HCT116 (cell line): ENCODE measurements at regions not wholly inside any gene's neighbourhood (a gene's known extent, or its start where the extent isn't known, plus 50 kb on each side); places are given as distances from the start of the nearest gene placed in this dataset.

ENCODE experiments used
- ATAC-seq: fragments of 200-7000 bp; cut with Tn5 transposase; 2 replicates; pipeline ENCODE4 v1.9.1; 2020; ENCODE audit warnings: mild to moderate bottlenecking, moderate library complexity
- BruUV-seq: library from RNA; stranded (reverse); fragments of 400-500 nt; replicated peaks from 2 replicates; lab custom pipeline; 2021; lab: Mats Ljungman, UMichigan
- CTCF ChIA-PET: fragments of 300-600 bp; sonication (Branson Sonifier 250); formaldehyde crosslinking; loops from one replicate; lab custom pipeline; 2021; ENCODE audit warnings: antibody characterized with exemption; lab: Charles Lee
- POLR2A ChIA-PET: fragments of 300-600, 350-600 bp; sonication (Branson Sonifier 250); formaldehyde crosslinking; loops from one replicate; lab custom pipeline; 2021; ENCODE audit warnings: antibody characterized with exemption; lab: Charles Lee
- RAD21 ChIA-PET, 2 experiments: fragments of 300-600 bp; sonication (Branson Sonifier 250); formaldehyde crosslinking; loops; one replicate each; lab custom pipeline; 2023; ENCODE audit warnings: low total read pairs in 2 of 2; ENCODE audit not compliant: uncharacterized antibody in 2 of 2, unreplicated experiment in 2 of 2, low non-redundant PET in 1 of 2; lab: Charles Lee
- DNase-seq: peaks from one replicate; pipeline ENCODE4 v3.0.0-alpha.2; 2010; ENCODE audit warnings: low read depth, low spot score
- H2AFZ ChIP-seq: fragments of 200-600 bp; shearing (Covaris generic), sonication (generic); 2 replicates; pipeline ENCODE4 v1.6.1; 2017; ENCODE audit warnings: low read depth, mixed run types, mixed read lengths, antibody characterized with exemption, low read length; ENCODE audit not compliant: poor library complexity, severe bottlenecking
- H3K27ac ChIP-seq: 2 replicates; pipeline ENCODE4 v1.5.1; 2012; ENCODE audit warnings: low read depth, low read length
- H3K27me3 ChIP-seq: fragments of 200-600 bp; sonication (generic); 2 replicates; pipeline ENCODE4 v1.6.1; 2016; ENCODE audit warnings: mixed run types, low read length, mixed read lengths; ENCODE audit not compliant: insufficient read depth
- H3K36me3 ChIP-seq, 2 experiments: fragments of 200-500 bp in 1 of 2; fragments of 200-600 bp in 1 of 2; sonication (Bioruptor generic) in 1 of 2; sonication (generic) in 1 of 2; 2 replicates each; pipeline versions ENCODE4 v1.5.1 to v1.6.1; 2014 to 2016; ENCODE audit warnings: low read length in 2 of 2, inconsistent platforms in 1 of 2, mixed read lengths in 1 of 2, mixed run types in 1 of 2; ENCODE audit not compliant: insufficient read depth in 2 of 2, control insufficient read depth in 1 of 2
- H3K4me1 ChIP-seq, 2 experiments: fragments of 200-600 bp in 1 of 2; sonication (generic) in 1 of 2; 2 replicates each; pipeline versions ENCODE4 v1.5.1 to v1.6.1; 2012 to 2017; ENCODE audit warnings: low read length in 2 of 2, inconsistent platforms in 1 of 2, mild to moderate bottlenecking in 1 of 2, mixed read lengths in 1 of 2, mixed run types in 1 of 2, moderate library complexity in 1 of 2; ENCODE audit not compliant: insufficient read depth in 2 of 2, control insufficient read depth in 1 of 2
- H3K4me2 ChIP-seq: fragments of 200-600 bp; sonication (generic); 2 replicates; pipeline ENCODE4 v1.6.1; 2017; ENCODE audit warnings: mixed run types, low read length, mixed read lengths
- H3K4me3 ChIP-seq, 2 experiments: fragments of 200-600 bp in 1 of 2; sonication (generic) in 1 of 2; replicated peaks in 1 of 2; 2 replicates each; pipeline ENCODE4 v1.5.1; 2011 to 2016; ENCODE audit warnings: low read length in 2 of 2, control low read depth in 1 of 2, low read depth in 1 of 2, mild to moderate bottlenecking in 1 of 2, mixed read lengths in 1 of 2, mixed run types in 1 of 2
- H3K79me2 ChIP-seq: fragments of 200-600 bp; sonication (generic); 2 replicates; pipeline ENCODE4 v1.6.1; 2017; ENCODE audit warnings: mild to moderate bottlenecking, mixed run types, low read length, moderate library complexity, mixed read lengths; ENCODE audit not compliant: insufficient read depth
- H3K9ac ChIP-seq: fragments of 200-600 bp; sonication (generic); 2 replicates; pipeline ENCODE4 v1.6.1; 2016; ENCODE audit warnings: low read length, mixed read lengths
- H3K9me2 ChIP-seq: fragments of 200-600 bp; sonication (generic), shearing (Covaris generic); 2 replicates; pipeline ENCODE4 v1.6.1; 2017; ENCODE audit warnings: mixed run types, mild to moderate bottlenecking, moderate library complexity; ENCODE audit not compliant: insufficient read depth
- H3K9me3 ChIP-seq, 2 experiments: fragments of 200-500 bp in 1 of 2; fragments of 200-600 bp in 1 of 2; sonication (Bioruptor generic) in 1 of 2; sonication (generic) in 1 of 2; 2 replicates each; pipeline ENCODE4 v1.6.1; 2014 to 2017; ENCODE audit warnings: low read length in 2 of 2, mixed read lengths in 2 of 2, inconsistent platforms in 1 of 2, low read depth in 1 of 2, mild to moderate bottlenecking in 1 of 2, mixed run types in 1 of 2, moderate library complexity in 1 of 2; ENCODE audit not compliant: control insufficient read depth in 1 of 2, insufficient read depth in 1 of 2
- H4K20me1 ChIP-seq: fragments of 200-600 bp; sonication (generic), shearing (Covaris generic); 2 replicates; pipeline ENCODE4 v1.6.1; 2017; ENCODE audit warnings: mixed run types, mild to moderate bottlenecking, moderate library complexity; ENCODE audit not compliant: insufficient read depth
- CBX3 ChIP-seq: IDR thresholded peaks from 2 replicates; pipeline ENCODE4 v1.6.1; 2012; ENCODE audit warnings: low read depth
- EZH2 ChIP-seq: fragments of 200-600 bp; sonication (generic); IDR thresholded peaks from 2 replicates; pipeline ENCODE4 v1.6.1; 2017; ENCODE audit warnings: antibody characterized with exemption, mixed run types
- POLR2AphosphoS5 ChIP-seq: IDR thresholded peaks from 2 replicates; pipeline ENCODE4 v1.6.1; 2011; ENCODE audit warnings: mild to moderate bottlenecking, low read depth, low read length, moderate library complexity
- YY1 ChIP-seq: IDR thresholded peaks from 2 replicates; pipeline ENCODE4 v1.6.1; 2011; ENCODE audit warnings: low read length, low read depth, moderate library complexity, mild to moderate bottlenecking; ENCODE audit not compliant: insufficient replicate concordance; ENCODE audit errors: extremely low read depth
- intact Hi-C: fragments of 100-400 bp; cut with micrococcal nuclease; formaldehyde crosslinking; loops from 2 replicates; pipeline ENCODE4 v1.10.0; 2022
- TF ChIP-seq, protein P1 (sequence below): IDR thresholded peaks from 2 replicates; pipeline ENCODE4 v1.6.1; 2011; ENCODE audit warnings: mild to moderate bottlenecking, low read length, moderate library complexity; ENCODE audit not compliant: insufficient replicate concordance; ENCODE audit errors: extremely low read depth
- TF ChIP-seq, protein P2 (sequence below), 3 experiments: fragments of 200-600 bp in 1 of 3; sonication (generic) in 1 of 3; IDR thresholded peaks in 2 of 3; conservative IDR thresholded peaks in 1 of 3; 2 replicates each; pipeline ENCODE4 v1.5.1; 2012 to 2017; ENCODE audit warnings: low read depth in 2 of 3, low read length in 2 of 3, antibody characterized with exemption in 1 of 3, borderline replicate concordance in 1 of 3, control low read depth in 1 of 3, mild to moderate bottlenecking in 1 of 3, mixed read lengths in 1 of 3, mixed run types in 1 of 3, moderate library complexity in 1 of 3; ENCODE audit not compliant: insufficient read depth in 1 of 3
- TF ChIP-seq, protein P3 (sequence below): IDR thresholded peaks from 2 replicates; pipeline ENCODE4 v1.6.1; 2012

DNA sequence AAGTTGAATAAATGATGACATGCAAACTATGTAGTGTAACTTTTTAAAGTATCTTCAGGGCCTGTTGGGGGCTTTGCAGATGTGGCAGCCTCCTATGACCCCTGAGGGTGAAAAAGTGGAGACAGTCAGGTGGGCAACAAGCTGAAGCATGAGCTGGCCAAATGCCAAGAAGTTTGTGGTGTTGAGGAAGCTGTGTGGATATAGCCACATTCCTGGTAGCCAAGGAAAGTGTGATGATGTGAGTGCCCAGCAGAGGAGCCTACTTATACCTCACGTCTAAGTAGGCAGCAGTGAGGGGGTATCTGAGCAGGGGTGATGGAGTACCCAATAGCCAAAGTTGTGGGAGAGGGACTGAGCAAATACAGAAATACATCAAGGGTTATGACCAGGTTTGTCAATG is 621.2 kb upstream of the CDH6 start (continued):
- TF ChIP-seq YY1 = no peak
- TF ChIP-seq, all 23 proteins: peak for 0

DNA sequence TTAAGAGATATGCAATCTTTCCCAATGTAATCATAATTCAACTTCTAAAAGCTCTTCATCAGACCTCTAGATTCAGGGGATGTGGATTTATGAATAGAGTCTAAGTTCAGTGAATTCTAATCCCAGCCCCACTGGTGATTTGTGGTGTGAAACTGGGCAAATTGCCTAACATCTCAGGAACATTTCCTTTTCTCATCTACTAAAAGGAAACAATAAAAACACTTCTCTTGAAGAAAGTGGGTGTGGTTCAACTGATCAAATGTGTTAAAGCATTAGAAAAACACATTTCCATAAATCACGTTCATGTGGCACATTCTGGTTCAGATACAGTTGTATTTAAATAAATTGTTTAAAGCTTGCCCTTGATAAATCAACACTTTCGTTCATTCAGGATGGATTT is 631.7 kb upstream of the CDH6 start:
- CTCF ChIA-PET = no interaction called here
- DNase-seq (no peak), ATAC-seq (no peak)
- Histone ChIP-seq H3K9ac (no peak overlapping the region), H4K20me1 (no peaks in the 10 kb centered on the region), H3K27ac (no peak overlapping the region), H3K4me2 (no peak overlapping the region), H3K9me3 (peaks cover 12 to 13% of the 10 kb centered on the region in 2 experiments; a peak in 2 of 4 replicates), H3K36me3 (no peaks in the 10 kb centered on the region), H3K4me1 (no peaks in the 10 kb centered on the region), H3K4me3 (no peak overlapping the region), H3K79me2 (no peaks in the 10 kb centered on the region), H3K9me2 (no peaks in the 10 kb centered on the region), H3K27me3 (no peaks in the 10 kb centered on the region), H2AFZ (no peak overlapping the region)
- TF ChIP-seq EZH2 (no peak), POLR2AphosphoS5 (no peak), CBX3 (no peak)
- TF ChIP-seq, protein P1, sequence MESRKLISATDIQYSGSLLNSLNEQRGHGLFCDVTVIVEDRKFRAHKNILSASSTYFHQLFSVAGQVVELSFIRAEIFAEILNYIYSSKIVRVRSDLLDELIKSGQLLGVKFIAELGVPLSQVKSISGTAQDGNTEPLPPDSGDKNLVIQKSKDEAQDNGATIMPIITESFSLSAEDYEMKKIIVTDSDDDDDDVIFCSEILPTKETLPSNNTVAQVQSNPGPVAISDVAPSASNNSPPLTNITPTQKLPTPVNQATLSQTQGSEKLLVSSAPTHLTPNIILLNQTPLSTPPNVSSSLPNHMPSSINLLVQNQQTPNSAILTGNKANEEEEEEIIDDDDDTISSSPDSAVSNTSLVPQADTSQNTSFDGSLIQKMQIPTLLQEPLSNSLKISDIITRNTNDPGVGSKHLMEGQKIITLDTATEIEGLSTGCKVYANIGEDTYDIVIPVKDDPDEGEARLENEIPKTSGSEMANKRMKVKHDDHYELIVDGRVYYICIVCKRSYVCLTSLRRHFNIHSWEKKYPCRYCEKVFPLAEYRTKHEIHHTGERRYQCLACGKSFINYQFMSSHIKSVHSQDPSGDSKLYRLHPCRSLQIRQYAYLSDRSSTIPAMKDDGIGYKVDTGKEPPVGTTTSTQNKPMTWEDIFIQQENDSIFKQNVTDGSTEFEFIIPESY = no peak
- TF ChIP-seq, protein P2, sequence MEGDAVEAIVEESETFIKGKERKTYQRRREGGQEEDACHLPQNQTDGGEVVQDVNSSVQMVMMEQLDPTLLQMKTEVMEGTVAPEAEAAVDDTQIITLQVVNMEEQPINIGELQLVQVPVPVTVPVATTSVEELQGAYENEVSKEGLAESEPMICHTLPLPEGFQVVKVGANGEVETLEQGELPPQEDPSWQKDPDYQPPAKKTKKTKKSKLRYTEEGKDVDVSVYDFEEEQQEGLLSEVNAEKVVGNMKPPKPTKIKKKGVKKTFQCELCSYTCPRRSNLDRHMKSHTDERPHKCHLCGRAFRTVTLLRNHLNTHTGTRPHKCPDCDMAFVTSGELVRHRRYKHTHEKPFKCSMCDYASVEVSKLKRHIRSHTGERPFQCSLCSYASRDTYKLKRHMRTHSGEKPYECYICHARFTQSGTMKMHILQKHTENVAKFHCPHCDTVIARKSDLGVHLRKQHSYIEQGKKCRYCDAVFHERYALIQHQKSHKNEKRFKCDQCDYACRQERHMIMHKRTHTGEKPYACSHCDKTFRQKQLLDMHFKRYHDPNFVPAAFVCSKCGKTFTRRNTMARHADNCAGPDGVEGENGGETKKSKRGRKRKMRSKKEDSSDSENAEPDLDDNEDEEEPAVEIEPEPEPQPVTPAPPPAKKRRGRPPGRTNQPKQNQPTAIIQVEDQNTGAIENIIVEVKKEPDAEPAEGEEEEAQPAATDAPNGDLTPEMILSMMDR (IDR thresholded peaks at IDR 0.05 in 2 of 3, conservative IDR thresholded peaks at IDR 0.05 in 1 of 3; ENCODE audit: borderline replicate concordance in 1 of 3, insufficient read depth in 1 of 3, low read depth in 2 of 3, low read length in 2 of 3) = no peak
- TF ChIP-seq, protein P3, sequence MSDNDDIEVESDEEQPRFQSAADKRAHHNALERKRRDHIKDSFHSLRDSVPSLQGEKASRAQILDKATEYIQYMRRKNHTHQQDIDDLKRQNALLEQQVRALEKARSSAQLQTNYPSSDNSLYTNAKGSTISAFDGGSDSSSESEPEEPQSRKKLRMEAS = no peak
- RAD21 ChIA-PET = no interaction called here
- no TSS peak for BruUV-seq
- POLR2A ChIA-PET = no interaction called here
- intact Hi-C loops = no loop called here
